Fibroblast of lung (primary cell): ENCODE measurements at regions not wholly inside any gene's neighbourhood (a gene's known extent, or its start where the extent isn't known, plus 50 kb on each side); places are given as distances from the start of the nearest gene placed in this dataset.

ENCODE experiments used
- CTCF ChIP-seq, 2 donors: IDR thresholded peaks in 1 of 2; conservative IDR thresholded peaks in 1 of 2; 1 replicate in 1 of 2; 2 replicates in 1 of 2; pipeline ENCODE4 v1.5.1; 2011 to 2012; ENCODE audit warnings: low read length in 2 of 2, control low read depth in 1 of 2, inconsistent platforms in 1 of 2, low read depth in 1 of 2, mild to moderate bottlenecking in 1 of 2
- EZH2 ChIP-seq: IDR thresholded peaks from 2 replicates; pipeline ENCODE4 v1.5.1; 2012; ENCODE audit warnings: low read length, control low read depth, mild to moderate bottlenecking; ENCODE audit errors: missing control alignments

DNA sequence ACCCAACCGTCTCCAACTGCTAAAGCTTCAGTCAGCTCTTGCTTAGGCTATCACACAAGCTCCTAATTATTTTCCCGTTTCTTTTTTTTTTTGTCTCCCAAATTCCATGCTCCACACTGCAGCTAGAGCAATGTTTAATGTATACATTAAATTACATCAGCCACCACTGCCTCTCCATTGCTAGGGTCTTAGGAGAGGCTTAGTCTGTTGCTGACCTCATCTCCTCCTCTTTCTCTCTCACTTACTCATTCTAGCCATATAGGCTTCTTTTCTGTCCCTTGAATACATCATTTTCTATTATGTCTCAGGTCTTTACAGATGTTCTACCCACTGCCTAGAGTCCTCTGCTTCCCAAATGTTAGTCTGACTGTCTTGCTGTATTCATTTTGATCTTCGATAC lies 138.1 kb upstream of the ST6GALNAC5 start:
- TF ChIP-seq CTCF (conservative IDR thresholded peaks at IDR 0.05 in 1 of 2, IDR thresholded peaks at IDR 0.05 in 1 of 2; ENCODE audit: low read depth in 1 of 2, low read length in 2 of 2) = no peak
- no peak for TF ChIP-seq EZH2
